WTC11 (cell line): ENCODE measurements at regions not wholly inside any gene's neighbourhood (a gene's known extent, or its start where the extent isn't known, plus 50 kb on each side); places are given as distances from the start of the nearest gene placed in this dataset.

ENCODE experiments used
- ATAC-seq: fragments of 200-7000 bp; cut with Tn5 transposase; 2 replicates; pipeline ENCODE4 v1.10.0; 2021; ENCODE audit warnings: mild to moderate bottlenecking, moderate library complexity
- CTCF ChIA-PET: fragments of 300-600 bp; sonication (Branson Sonifier 250); formaldehyde crosslinking; loops from one replicate; lab custom pipeline; 2021; ENCODE audit warnings: antibody characterized with exemption; lab: Charles Lee
- POLR2A ChIA-PET: fragments of 350-600 bp; sonication (Branson Sonifier 250); formaldehyde crosslinking; loops from one replicate; lab custom pipeline; 2021; ENCODE audit warnings: antibody characterized with exemption; lab: Charles Lee
- DNase-seq: peaks from one replicate; pipeline ENCODE4 v3.0.0; 2021; ENCODE audit warnings: low spot score
- H3K27ac Mint-ChIP-seq: 2 replicates; pipeline ENCODE4 v1.8.0; 2021; ENCODE audit warnings: mixed read lengths
- H3K27me3 Mint-ChIP-seq: 2 replicates; pipeline ENCODE4 v1.8.0; 2021; ENCODE audit warnings: low read depth, mild to moderate bottlenecking, moderate library complexity, mixed read lengths
- H3K36me3 Mint-ChIP-seq: 2 replicates; pipeline ENCODE4 v1.8.0; 2021; ENCODE audit warnings: mixed read lengths
- H3K4me1 Mint-ChIP-seq: 2 replicates; pipeline ENCODE4 v1.8.0; 2022; ENCODE audit warnings: mixed read lengths
- H3K4me3 Mint-ChIP-seq: 2 replicates; pipeline ENCODE4 v1.8.0; 2021; ENCODE audit warnings: mild to moderate bottlenecking, moderate library complexity, mixed read lengths
- H3K9me3 Mint-ChIP-seq: 2 replicates; pipeline ENCODE4 v1.8.0; 2021; ENCODE audit warnings: mixed read lengths
- AFF4 ChIP-seq: sonication (generic); formaldehyde crosslinking; IDR thresholded peaks from 2 replicates; pipeline ENCODE4 v1.8.1; 2023; ENCODE audit warnings: mild to moderate bottlenecking, missing genetic modification reagents, borderline replicate concordance
- E2F4 ChIP-seq: sonication (generic); formaldehyde crosslinking; IDR thresholded peaks from 2 replicates; pipeline ENCODE4 v1.8.1; 2022; ENCODE audit warnings: low read depth, mild to moderate bottlenecking, moderate library complexity, missing genetic modification reagents, borderline replicate concordance
- EMX1 ChIP-seq: fragments of 250-450 bp; sonication (Bioruptor Pico); IDR thresholded peaks from 2 replicates; pipeline ENCODE4 v1.8.0; 2021; ENCODE audit warnings: mild to moderate bottlenecking
- ESRRA ChIP-seq: sonication (generic); formaldehyde crosslinking; IDR thresholded peaks from 2 replicates; pipeline ENCODE4 v1.8.1; 2022; ENCODE audit warnings: mild to moderate bottlenecking, missing genetic modification reagents, borderline replicate concordance
- ETV6 ChIP-seq: sonication (generic); formaldehyde crosslinking; IDR thresholded peaks from 2 replicates; pipeline ENCODE4 v1.8.1; 2022; ENCODE audit warnings: mild to moderate bottlenecking, missing genetic modification reagents
- FOXJ3 ChIP-seq: sonication (generic); formaldehyde crosslinking; IDR thresholded peaks from 2 replicates; pipeline ENCODE4 v1.9.0; 2021; ENCODE audit warnings: missing genetic modification reagents, mild to moderate bottlenecking, borderline replicate concordance
- GTF2I ChIP-seq: fragments of 250-450 bp; sonication (Bioruptor Pico); conservative IDR thresholded peaks from 2 replicates; pipeline ENCODE4 v1.4.0; 2021; ENCODE audit warnings: mild to moderate bottlenecking
- JAZF1 ChIP-seq: fragments of 250-450 bp; sonication (Bioruptor Pico); IDR thresholded peaks from 2 replicates; pipeline ENCODE4 v1.9.0; 2021; ENCODE audit warnings: moderate library complexity, mild to moderate bottlenecking, inconsistent platforms
- KAT7 ChIP-seq: sonication (generic); formaldehyde crosslinking; IDR thresholded peaks from 2 replicates; pipeline ENCODE4 v1.8.1; 2023; ENCODE audit warnings: missing genetic modification reagents, mild to moderate bottlenecking, borderline replicate concordance
- MAX ChIP-seq: sonication (generic); formaldehyde crosslinking; IDR thresholded peaks from 2 replicates; pipeline ENCODE4 v1.8.0; 2022; ENCODE audit warnings: mild to moderate bottlenecking, missing genetic modification reagents
- MYBL2 ChIP-seq: sonication (generic); formaldehyde crosslinking; IDR thresholded peaks from 2 replicates; pipeline ENCODE4 v1.8.1; 2023; ENCODE audit warnings: mild to moderate bottlenecking, moderate library complexity, missing genetic modification reagents
- PRDM15 ChIP-seq: sonication (generic); formaldehyde crosslinking; IDR thresholded peaks from 2 replicates; pipeline ENCODE4 v1.8.0; 2022; ENCODE audit warnings: missing genetic modification reagents
- PREB ChIP-seq: sonication (generic); formaldehyde crosslinking; IDR thresholded peaks from 2 replicates; pipeline ENCODE4 v1.8.1; 2022; ENCODE audit warnings: mild to moderate bottlenecking, missing genetic modification reagents, moderate library complexity, borderline replicate concordance
- RELA ChIP-seq: sonication (generic); formaldehyde crosslinking; IDR thresholded peaks from 2 replicates; pipeline ENCODE4 v1.8.1; 2022; ENCODE audit warnings: missing genetic modification reagents, mild to moderate bottlenecking, borderline replicate concordance
- STAT6 ChIP-seq: sonication (generic); formaldehyde crosslinking; conservative IDR thresholded peaks from 2 replicates; pipeline ENCODE4 v1.8.1; 2023; ENCODE audit warnings: mild to moderate bottlenecking, low read depth, missing genetic modification reagents, moderate library complexity
- TEAD1 ChIP-seq: sonication (generic); formaldehyde crosslinking; IDR thresholded peaks from 2 replicates; pipeline ENCODE4 v1.8.0; 2022; ENCODE audit warnings: mild to moderate bottlenecking, missing genetic modification reagents
- TP53 ChIP-seq: sonication (generic); formaldehyde crosslinking; IDR thresholded peaks from 2 replicates; pipeline ENCODE4 v1.8.1; 2023; ENCODE audit warnings: mild to moderate bottlenecking, missing genetic modification reagents
- ZBTB21 ChIP-seq: sonication (generic); formaldehyde crosslinking; IDR thresholded peaks from 2 replicates; pipeline ENCODE4 v1.8.1; 2023; ENCODE audit warnings: mild to moderate bottlenecking, missing genetic modification reagents, borderline replicate concordance
- ZNF416 ChIP-seq: fragments of 250-450 bp; sonication (Bioruptor Pico); IDR thresholded peaks from 2 replicates; pipeline ENCODE4 v1.9.0; 2021; ENCODE audit warnings: mild to moderate bottlenecking, inconsistent platforms

GRCh38 chr5:74506119-74506518 is 134.4 kb downstream of the ENC1 start (continued):
- no peak for TF ChIP-seq AFF4
- no peak for TF ChIP-seq ZNF416
- no peak for TF ChIP-seq EMX1
- TF ChIP-seq PREB (CRISPR knock-in tag): no peak
- TF ChIP-seq MAX (CRISPR knock-in tag): no peak
- no peak for TF ChIP-seq FOXJ3 (CRISPR knock-in tag)

GRCh38 chr5:74504463-74504862 is 136.1 kb downstream of the ENC1 start:
- POLR2A ChIA-PET: interaction anchor here (1.1 kb wide), 1 partner anchor 32 kb away, joined by 3 read pairs; no protein-coding TSS in a partner anchor
- TF ChIP-seq ETV6 (CRISPR knock-in tag) (no peak), ZBTB21 (CRISPR knock-in tag) (no peak), ZNF416 (no peak), PRDM15 (CRISPR knock-in tag) (no peak), STAT6 (no peak)
- TF ChIP-seq, all 79 proteins: peak for 0
- Mint-ChIP-seq H3K4me3 (no peak overlapping the region), H3K27ac (no peak overlapping the region), H3K4me1 (peaks cover 41% of the 10 kb centered on the region), H3K27me3 (no peaks in the 10 kb centered on the region), H3K36me3 (no peaks in the 10 kb centered on the region), H3K9me3 (peaks cover 7% of the 10 kb centered on the region)
- CTCF ChIA-PET: no interaction called here
- DNase-seq: no peak
- ATAC-seq: no peak

- peaks cover 43% of the 10 kb centered on the region for H3K4me1 Mint-ChIP-seq
- no peak overlapping the region for H3K27ac Mint-ChIP-seq
- H3K9me3 Mint-ChIP-seq: no peaks in the 10 kb centered on the region
- no peaks in the 10 kb centered on the region for H3K36me3 Mint-ChIP-seq
- no peaks in the 10 kb centered on the region for H3K27me3 Mint-ChIP-seq
- DNase-seq: no peak
- POLR2A ChIA-PET: no interaction called here
- no peak overlapping the region for H3K4me3 Mint-ChIP-seq
- ATAC-seq: no peak
- CTCF ChIA-PET: no interaction called here
- TF ChIP-seq MYBL2 (CRISPR knock-in tag) (no peak), E2F4 (CRISPR knock-in tag) (no peak), ESRRA (CRISPR knock-in tag) (no peak), ETV6 (CRISPR knock-in tag) (no peak), JAZF1 (CRISPR knock-in tag) (no peak), GTF2I (CRISPR knock-in tag) (no peak), PREB (CRISPR knock-in tag) (no peak), TP53 (CRISPR knock-in tag) (no peak), KAT7 (CRISPR knock-in tag) (no peak), TEAD1 (no peak), RELA (no peak)
These were observed 138.0 kb downstream of the ENC1 start for GRCh38 chr5:74502479-74502950.
